IMR-90 (cell line): ENCODE measurements at regions not wholly inside any gene's neighbourhood (a gene's known extent, or its start where the extent isn't known, plus 50 kb on each side); places are given as distances from the start of the nearest gene placed in this dataset.

Experiments used
- ATAC-seq: fragments of 200-7000 bp; cut with Tn5 transposase; 2 replicates; pipeline ENCODE4 v1.9.1; 2020; ENCODE audit warnings: low read depth, mild to moderate bottlenecking, moderate library complexity
- BruUV-seq: library from RNA; stranded (reverse); fragments of 400-500 nt; replicated peaks from 2 replicates; lab custom pipeline; 2021; lab: Mats Ljungman, UMichigan
- CTCF ChIA-PET: fragments of 300-600 bp; formaldehyde crosslinking; extraction: SDS; loops from one replicate; lab custom pipeline; 2021; ENCODE audit warnings: antibody characterized with exemption; lab: Yijun Ruan, JAX
- POLR2A ChIA-PET: fragments of 300-600 bp; sonication (Branson Sonifier 250); formaldehyde crosslinking; loops from one replicate; lab custom pipeline; 2022; ENCODE audit warnings: antibody characterized with exemption; ENCODE audit not compliant: unreplicated experiment; lab: Charles Lee
- DNase-seq: peaks from one replicate; pipeline ENCODE4 v3.0.0; 2013
- H2AFZ ChIP-seq: replicated peaks from 2 replicates; pipeline ENCODE3; 2013; ENCODE audit warnings: low read length, mild to moderate bottlenecking; ENCODE audit not compliant: poor library complexity
- H2AK5ac ChIP-seq: 2 replicates; pipeline ENCODE4 v1.6.1; 2013; ENCODE audit warnings: low read depth, low read length, inconsistent platforms
- H2AK9ac ChIP-seq: replicated peaks from 2 replicates; pipeline ENCODE3; 2013; ENCODE audit warnings: mild to moderate bottlenecking, low read depth, low read length, moderate library complexity; ENCODE audit not compliant: poor library complexity
- H2BK120ac ChIP-seq: 2 replicates; pipeline ENCODE4 v1.6.1; 2013; ENCODE audit warnings: low read depth, low read length, inconsistent platforms
- H2BK15ac ChIP-seq: 3 replicates; pipeline ENCODE4 v1.6.1; 2013; ENCODE audit warnings: low read depth, low read length, inconsistent platforms
- H2BK20ac ChIP-seq: 2 replicates; pipeline ENCODE4 v1.6.1; 2013; ENCODE audit warnings: low read depth, mild to moderate bottlenecking, inconsistent platforms, low read length, moderate library complexity
- H2BK5ac ChIP-seq: 2 replicates; pipeline ENCODE4 v1.6.1; 2013; ENCODE audit warnings: mild to moderate bottlenecking, low read depth, low read length, inconsistent platforms; ENCODE audit not compliant: poor library complexity, severe bottlenecking
- H3K14ac ChIP-seq: replicated peaks from 2 replicates; pipeline ENCODE4 v1.6.1; 2013; ENCODE audit warnings: low read depth, low read length, inconsistent platforms
- H3K18ac ChIP-seq: 2 replicates; pipeline ENCODE4 v1.6.1; 2013; ENCODE audit warnings: low read depth, low read length, control low read depth
- H3K23ac ChIP-seq: 2 replicates; pipeline ENCODE4 v1.6.1; 2013; ENCODE audit warnings: low read depth, low read length, inconsistent platforms
- H3K27ac ChIP-seq: 2 replicates; pipeline ENCODE4 v1.5.1; 2013; ENCODE audit warnings: mild to moderate bottlenecking, control low read depth, low read length; ENCODE audit not compliant: insufficient read depth
- H3K27me3 ChIP-seq: 2 replicates; pipeline ENCODE4 v1.6.1; 2013; ENCODE audit warnings: low read length; ENCODE audit not compliant: control insufficient read depth, insufficient read depth
- H3K36me3 ChIP-seq: 2 replicates; pipeline ENCODE4 v1.6.1; 2013; ENCODE audit warnings: low read length, mixed read lengths; ENCODE audit not compliant: control insufficient read depth, insufficient read depth
- H3K4ac ChIP-seq: 2 replicates; pipeline ENCODE4 v1.6.1; 2013; ENCODE audit warnings: low read depth, low read length, inconsistent platforms
- H3K4me1 ChIP-seq: 2 replicates; pipeline ENCODE4 v1.6.1; 2013; ENCODE audit warnings: low read length, mixed read lengths; ENCODE audit not compliant: control insufficient read depth, insufficient read depth
- H3K4me2 ChIP-seq: 2 replicates; pipeline ENCODE4 v1.6.1; 2013; ENCODE audit warnings: low read depth, mild to moderate bottlenecking, control low read depth, low read length, moderate library complexity
- H3K4me3 ChIP-seq: 2 replicates; pipeline ENCODE4 v1.5.1; 2013; ENCODE audit warnings: low read depth, mild to moderate bottlenecking, control low read depth, low read length, moderate library complexity; ENCODE audit not compliant: insufficient read depth
- H3K56ac ChIP-seq: 2 replicates; pipeline ENCODE4 v1.6.1; 2013; ENCODE audit warnings: low read length, inconsistent platforms; ENCODE audit not compliant: insufficient read depth; ENCODE audit errors: extremely low read depth
- H3K79me1 ChIP-seq, 2 experiments: 2 replicates each; pipeline ENCODE4 v1.6.1; 2013; ENCODE audit warnings: low read length in 2 of 2, inconsistent platforms in 1 of 2, low read depth in 1 of 2
- H3K9ac ChIP-seq: 2 replicates; pipeline ENCODE4 v1.6.1; 2013; ENCODE audit warnings: low read depth, low read length, control low read depth
- H3K9me1 ChIP-seq: 2 replicates; pipeline ENCODE4 v1.6.1; 2013; ENCODE audit warnings: low read length, inconsistent platforms; ENCODE audit not compliant: insufficient read depth
- H3K9me3 ChIP-seq: 2 replicates; pipeline ENCODE4 v1.6.1; 2013; ENCODE audit warnings: low read length; ENCODE audit not compliant: control insufficient read depth, insufficient read depth
- H4K20me1 ChIP-seq: 2 replicates; pipeline ENCODE4 v1.6.1; 2013; ENCODE audit warnings: low read length, inconsistent platforms; ENCODE audit not compliant: insufficient read depth
- H4K5ac ChIP-seq: 2 replicates; pipeline ENCODE4 v1.6.1; 2013; ENCODE audit warnings: mild to moderate bottlenecking, low read depth, low read length, control low read depth
- H4K8ac ChIP-seq, 2 experiments: 2 replicates each; pipeline ENCODE4 v1.6.1; 2013; ENCODE audit warnings: low read depth in 2 of 2, low read length in 2 of 2, control low read depth in 1 of 2, inconsistent platforms in 1 of 2
- H4K91ac ChIP-seq: 2 replicates; pipeline ENCODE4 v1.6.1; 2013; ENCODE audit warnings: low read depth, low read length, inconsistent platforms; ENCODE audit not compliant: insufficient read depth
- CEBPB ChIP-seq: IDR thresholded peaks from 2 replicates; pipeline ENCODE4 v1.6.1; 2012; ENCODE audit warnings: low read depth, low read length, improper control_type of control experiment
- CTCF ChIP-seq: conservative IDR thresholded peaks from 2 replicates; pipeline ENCODE4 v1.5.1; 2012; ENCODE audit warnings: mild to moderate bottlenecking, low read depth, low read length, improper control_type of control experiment
- MAZ ChIP-seq: IDR thresholded peaks from 2 replicates; pipeline ENCODE4 v1.6.1; 2012; ENCODE audit warnings: low read depth, mild to moderate bottlenecking, low read length, improper control_type of control experiment, moderate library complexity, borderline replicate concordance
- RCOR1 ChIP-seq: IDR thresholded peaks from 2 replicates; pipeline ENCODE4 v1.6.1; 2012; ENCODE audit warnings: mild to moderate bottlenecking, low read length, improper control_type of control experiment; ENCODE audit not compliant: insufficient replicate concordance
- RFX5 ChIP-seq: IDR thresholded peaks from 2 replicates; pipeline ENCODE4 v1.8.0; 2012; ENCODE audit warnings: low read depth, mild to moderate bottlenecking, low read length, moderate library complexity
- SMC3 ChIP-seq: fragments of 150-350 bp; IDR thresholded peaks from 2 replicates; pipeline ENCODE4 v1.6.1; 2016; ENCODE audit warnings: low read depth, mild to moderate bottlenecking, antibody characterized with exemption, low read length, moderate library complexity
- WGBS, 2 experiments: methylation state at CpG; one replicate each; pipeline versions ENCODE4 v1.1.5 to v1.1.7; 2013; ENCODE audit warnings: missing lambda C conversion rate in 2 of 2; ENCODE audit not compliant: insufficient read length in 1 of 2; ENCODE audit errors: extremely low coverage in 2 of 2; 5-methylcytosine and 5-hydroxymethylcytosine counted together
- dilution Hi-C: fragments of 300-500 bp; cut with HindIII; formaldehyde crosslinking; loops from one replicate; pipeline ENCODE4 v1.14.3; 2018; ENCODE audit warnings: low sequenced_read_pairs; ENCODE audit not compliant: unreplicated experiment
- in situ Hi-C: fragments of 300-500 bp; cut with MboI; formaldehyde crosslinking; loops from 3 replicates; pipeline ENCODE4 v1.14.3; 2019; ENCODE audit warnings: low sequenced_read_pairs, inconsistent platforms, mixed read lengths
- intact Hi-C: fragments of 100-400 bp; cut with micrococcal nuclease; formaldehyde crosslinking; loops from 2 replicates; pipeline ENCODE4 v1.10.0; 2022

- Histone ChIP-seq H3K23ac (no peak overlapping the region), H2BK20ac (peak overlapping the region; percentile 88), H3K4me3 (no peak overlapping the region), H3K9me3 (no peaks in the 10 kb centered on the region), H2AK5ac (peak overlapping the region; percentile 71), H3K36me3 (no peaks in the 10 kb centered on the region), H2BK15ac (no peak overlapping the region), H3K4me1 (peaks cover 6% of the 10 kb centered on the region), H3K9me1 (peaks cover 9% of the 10 kb centered on the region), H3K56ac (0 out of 2 replicates have a peak overlapping the region, but pooled peaks have one; percentile 24), H2BK120ac (peak overlapping the region; percentile 94), H2BK5ac (peak overlapping the region; percentile 86), H4K20me1 (no peaks in the 10 kb centered on the region), H3K79me1 (peaks cover 6 to 15% of the 10 kb centered on the region in 2 experiments; a peak in 3 of 4 replicates), H3K4ac (peak overlapping the region; percentile 92; the same call in 1 of the 2 replicates), H3K14ac (peak overlapping the region; percentile 47; the same call in 1 of the 2 replicates), H4K91ac (0 out of 2 replicates have a peak overlapping the region, but pooled peaks have one; percentile 2), H3K27ac (peak overlapping the region; percentile 98; the same call in 1 of the 2 replicates), H3K4me2 (peak overlapping the region; percentile 86), H4K8ac (peak overlapping the region in 1 of 2 experiments; percentile 19; a peak in 1 of 4 replicates), H2AK9ac (no peak overlapping the region), H3K27me3 (no peaks in the 10 kb centered on the region), H2AFZ (peak overlapping the region; percentile 48), H3K9ac (no peak overlapping the region), H4K5ac (peak overlapping the region; percentile 88), H3K18ac (peak overlapping the region; percentile 89)
- in situ Hi-C loops: no loop called here
- POLR2A ChIA-PET: no interaction called here
- CTCF ChIA-PET: interaction anchor here (0.7 to 1.4 kb wide), 3 partner anchors 19 to 76 kb away, joined by 3 to 5 read pairs (median 4); no protein-coding TSS in a partner anchor
- WGBS, 2 experiments: no CpG with 5 or more reads among the region's 9 CpGs
- BruUV-seq: no TSS peak
- intact Hi-C loops: loop anchor here (5.0 kb wide), 1 partner anchor 176 kb away; the partner anchor contains the start of gene MYO10
- TF ChIP-seq SMC3: no peak
- TF ChIP-seq RFX5: no peak
- peak; percentile 63 for TF ChIP-seq CEBPB
- TF ChIP-seq MAZ: no peak
- no peak for TF ChIP-seq CTCF
- no peak for TF ChIP-seq RCOR1
- dilution Hi-C loops: no loop called here
- peak; percentile 73 for ATAC-seq
- peak; percentile 89 for DNase-seq
Measured at GRCh38 chr5:17113174-17113958, 104.1 kb upstream of the BASP1 start.
